HepG2 (cell line): ENCODE measurements at regions not wholly inside any gene's neighbourhood (a gene's known extent, or its start where the extent isn't known, plus 50 kb on each side); places are given as distances from the start of the nearest gene placed in this dataset.

Experiments
- ATAC-seq: fragments of 200-7000 bp; cut with Tn5 transposase; 3 replicates; pipeline ENCODE4 v1.9.1; 2020; ENCODE audit warnings: mild to moderate bottlenecking, moderate library complexity
- BruUV-seq: library from RNA; stranded (reverse); fragments of 400-500 nt; replicated peaks from 2 replicates; lab custom pipeline; 2021; lab: Mats Ljungman, UMichigan
- CTCF ChIA-PET: fragments of 300-600 bp; formaldehyde crosslinking; extraction: SDS; loops from one replicate; lab custom pipeline; 2021; ENCODE audit warnings: low total read pairs, inconsistent platforms, low intra/inter-chr PET ratio; lab: Yijun Ruan, JAX
- POLR2A ChIA-PET: fragments of 350-600 bp; sonication (Branson Sonifier 250); formaldehyde crosslinking; loops from one replicate; lab custom pipeline; 2020; ENCODE audit warnings: antibody characterized with exemption, inconsistent platforms; lab: Yijun Ruan, JAX
- DNase-seq: peaks from one replicate; pipeline ENCODE4 v3.0.0-alpha.2; 2015; ENCODE audit warnings: low spot score
- FAIRE-seq: peaks from 3 replicates; lab custom pipeline; 2011; peaks lifted over from hg19 to GRCh38; lab: Jason Lieb, UNC
- H2AFZ ChIP-seq: one replicate; pipeline ENCODE4 v1.6.1; 2011; ENCODE audit warnings: low read length, inconsistent platforms
- H3K27ac ChIP-seq: fragments of 300-600 bp; 3 replicates; pipeline ENCODE4 v1.8.0; 2011; ENCODE audit warnings: mixed run types, mild to moderate bottlenecking, mixed read lengths, low read length, inconsistent platforms; ENCODE audit not compliant: insufficient read depth; ENCODE audit errors: extremely low read length
- H3K27me3 ChIP-seq, 2 experiments: fragments of 200-600 bp in 1 of 2; 2 replicates in 1 of 2; 3 replicates in 1 of 2; pipeline versions ENCODE4 v1.6.0 to v1.8.0; 2011; ENCODE audit warnings: low read length in 2 of 2, mild to moderate bottlenecking in 2 of 2, moderate library complexity in 2 of 2, inconsistent platforms in 1 of 2; ENCODE audit not compliant: insufficient read depth in 2 of 2, control insufficient read depth in 1 of 2
- H3K36me3 ChIP-seq, 2 experiments: fragments of 200-600 bp in 1 of 2; replicated peaks in 1 of 2; 2 replicates in 1 of 2; 3 replicates in 1 of 2; pipeline versions ENCODE4 v1.5.1 to v1.8.0; 2011; ENCODE audit warnings: low read length in 2 of 2, inconsistent platforms in 1 of 2; ENCODE audit not compliant: insufficient read depth in 2 of 2, control insufficient read depth in 1 of 2
- H3K4me1 ChIP-seq: 2 replicates; pipeline ENCODE4 v1.5.1; 2012; ENCODE audit warnings: low read length, inconsistent platforms; ENCODE audit not compliant: insufficient read depth
- H3K4me2 ChIP-seq: 2 replicates; pipeline ENCODE4 v1.6.0; 2011; ENCODE audit warnings: low read depth, low read length, inconsistent platforms
- H3K4me3 ChIP-seq, 3 experiments: fragments of 200-600 bp in 1 of 3; sonication (generic), shearing (Covaris generic) in 1 of 3; replicated peaks in 1 of 3; 2 replicates each; pipeline ENCODE4 v1.5.1; 2011 to 2016; ENCODE audit warnings: low read length in 3 of 3, inconsistent platforms in 2 of 3, low read depth in 2 of 3, mild to moderate bottlenecking in 2 of 3, control low read depth in 1 of 3, mixed read lengths in 1 of 3; ENCODE audit not compliant: insufficient read depth in 1 of 3
- H3K79me2 ChIP-seq: one replicate; pipeline ENCODE4 v1.6.1; 2011; ENCODE audit warnings: low read length, inconsistent platforms; ENCODE audit not compliant: insufficient read depth
- H3K9ac ChIP-seq: 2 replicates; pipeline ENCODE4 v1.6.0; 2011; ENCODE audit warnings: mild to moderate bottlenecking, low read depth, low read length, inconsistent platforms; ENCODE audit not compliant: insufficient read depth
- H3K9me3 ChIP-seq: 2 replicates; pipeline ENCODE4 v1.5.1; 2012; ENCODE audit warnings: mild to moderate bottlenecking, low read length
- H4K20me1 ChIP-seq: 2 replicates; pipeline ENCODE4 v1.6.0; 2011; ENCODE audit warnings: inconsistent platforms, mild to moderate bottlenecking, low read length, moderate library complexity; ENCODE audit not compliant: insufficient read depth
- CEBPG ChIP-seq: IDR thresholded peaks from 2 replicates; pipeline ENCODE4 v1.6.1; 2016
- HNRNPH1 ChIP-seq: fragments of 200-400 bp; formaldehyde crosslinking; optimal IDR thresholded peaks from 2 replicates; pipeline ENCODE3; 2017; ENCODE audit warnings: mild to moderate bottlenecking, low read depth, low read length
- MXD3 ChIP-seq: IDR thresholded peaks from 2 replicates; pipeline ENCODE4 v1.6.1; 2016; ENCODE audit warnings: mild to moderate bottlenecking, missing biosample characterization, missing genetic modification reagents
- NFIB ChIP-seq: sonication (generic); formaldehyde crosslinking; IDR thresholded peaks from 2 replicates; pipeline ENCODE4 v1.9.0; 2021; ENCODE audit warnings: missing genetic modification reagents, mild to moderate bottlenecking, borderline replicate concordance
- NR0B2 ChIP-seq: sonication (generic); formaldehyde crosslinking; IDR thresholded peaks from 2 replicates; pipeline ENCODE4 v1.4.0; 2020; ENCODE audit warnings: mild to moderate bottlenecking, missing genetic modification reagents
- YY1 ChIP-seq: IDR thresholded peaks from 2 replicates; pipeline ENCODE4 v1.6.1; 2011; ENCODE audit warnings: low read length, low read depth, moderate library complexity, mild to moderate bottlenecking; ENCODE audit not compliant: insufficient read depth, insufficient replicate concordance
- ZBTB10 ChIP-seq: sonication (generic); formaldehyde crosslinking; IDR thresholded peaks from 2 replicates; pipeline ENCODE4 v1.4.0; 2020; ENCODE audit warnings: missing genetic modification reagents, borderline replicate concordance
- ZNF264 ChIP-seq: sonication (generic); formaldehyde crosslinking; IDR thresholded peaks from 2 replicates; pipeline ENCODE4 v1.4.0; 2020; ENCODE audit warnings: missing genetic modification reagents
- ZNF441 ChIP-seq: sonication (generic); formaldehyde crosslinking; IDR thresholded peaks from 2 replicates; pipeline ENCODE4 v1.7.0; 2021; ENCODE audit warnings: missing genetic modification reagents, borderline replicate concordance
- WGBS: methylation state at CpG from one replicate; pipeline ENCODE4 v1.1.6; 2017; ENCODE audit warnings: low lambda C conversion rate; 5-methylcytosine and 5-hydroxymethylcytosine counted together
- in situ Hi-C: cut with HindIII; loops from 2 replicates; pipeline ENCODE4 v1.10.0; 2017; ENCODE audit warnings: low pct_unique_long_range_greater_than_20kb; ENCODE audit not compliant: extremely low pct_ligation_motif_present
- intact Hi-C: fragments of 100-400 bp; cut with micrococcal nuclease; formaldehyde crosslinking; loops from one replicate; pipeline ENCODE4 v1.10.0; 2022; ENCODE audit not compliant: unreplicated experiment
- TF ChIP-seq, protein P1 (sequence below): sonication (generic); formaldehyde crosslinking; IDR thresholded peaks from 2 replicates; pipeline ENCODE4 v1.5.1; 2020; ENCODE audit warnings: mild to moderate bottlenecking, moderate library complexity, missing genetic modification reagents
- TF ChIP-seq, protein P2 (sequence below): sonication (generic); formaldehyde crosslinking; IDR thresholded peaks from 2 replicates; pipeline ENCODE4 v1.4.0; 2020; ENCODE audit warnings: mild to moderate bottlenecking, missing genetic modification reagents
- TF ChIP-seq, protein P3 (sequence below), 2 experiments: IDR thresholded peaks; 2 replicates each; pipeline ENCODE4 v1.6.1; 2011 to 2012; ENCODE audit warnings: low read length in 2 of 2, borderline replicate concordance in 1 of 2, low read depth in 1 of 2, mild to moderate bottlenecking in 1 of 2, moderate library complexity in 1 of 2
- TF ChIP-seq, protein P4 (sequence below): sonication (generic); formaldehyde crosslinking; IDR thresholded peaks from 2 replicates; pipeline ENCODE4 v1.4.0; 2020; ENCODE audit warnings: missing genetic modification reagents, mild to moderate bottlenecking, borderline replicate concordance

- Histone ChIP-seq H3K27me3 (no peaks in the 10 kb centered on the region), H3K9ac (no peak overlapping the region), H3K4me3 (no peak overlapping the region), H3K27ac (no peak overlapping the region), H3K4me1 (peaks cover 6% of the 10 kb centered on the region; the same call in 1 of the 2 replicates), H3K79me2 (peaks cover 4% of the 10 kb centered on the region), H3K4me2 (no peak overlapping the region), H3K36me3 (peaks cover 2 to 4% of the 10 kb centered on the region in 2 experiments; a peak in 2 of 5 replicates), H2AFZ (no peak overlapping the region), H3K9me3 (no peaks in the 10 kb centered on the region), H4K20me1 (no peaks in the 10 kb centered on the region)
- in situ Hi-C loops (no loop called here), intact Hi-C loops (no loop called here)
- ChIA-PET CTCF (no interaction called here), POLR2A (no interaction called here)
- BruUV-seq = no TSS peak
- ATAC-seq (no peak), FAIRE-seq (no peak), DNase-seq (no peak)
- TF ChIP-seq, protein P1, sequence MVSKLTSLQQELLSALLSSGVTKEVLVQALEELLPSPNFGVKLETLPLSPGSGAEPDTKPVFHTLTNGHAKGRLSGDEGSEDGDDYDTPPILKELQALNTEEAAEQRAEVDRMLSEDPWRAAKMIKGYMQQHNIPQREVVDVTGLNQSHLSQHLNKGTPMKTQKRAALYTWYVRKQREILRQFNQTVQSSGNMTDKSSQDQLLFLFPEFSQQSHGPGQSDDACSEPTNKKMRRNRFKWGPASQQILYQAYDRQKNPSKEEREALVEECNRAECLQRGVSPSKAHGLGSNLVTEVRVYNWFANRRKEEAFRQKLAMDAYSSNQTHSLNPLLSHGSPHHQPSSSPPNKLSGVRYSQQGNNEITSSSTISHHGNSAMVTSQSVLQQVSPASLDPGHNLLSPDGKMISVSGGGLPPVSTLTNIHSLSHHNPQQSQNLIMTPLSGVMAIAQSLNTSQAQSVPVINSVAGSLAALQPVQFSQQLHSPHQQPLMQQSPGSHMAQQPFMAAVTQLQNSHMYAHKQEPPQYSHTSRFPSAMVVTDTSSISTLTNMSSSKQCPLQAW (CRISPR knock-in tag) = no peak
- TF ChIP-seq MXD3 (CRISPR knock-in tag) = no peak
- TF ChIP-seq CEBPG (CRISPR knock-in tag) = no peak
- no peak for TF ChIP-seq ZBTB10 (CRISPR knock-in tag)
- TF ChIP-seq NFIB = no peak
- no peak for TF ChIP-seq ZNF441 (CRISPR knock-in tag)
- TF ChIP-seq, protein P2, sequence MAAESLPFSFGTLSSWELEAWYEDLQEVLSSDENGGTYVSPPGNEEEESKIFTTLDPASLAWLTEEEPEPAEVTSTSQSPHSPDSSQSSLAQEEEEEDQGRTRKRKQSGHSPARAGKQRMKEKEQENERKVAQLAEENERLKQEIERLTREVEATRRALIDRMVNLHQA (CRISPR knock-in tag) = no peak
- TF ChIP-seq HNRNPH1 = no peak
- no peak for TF ChIP-seq NR0B2
- no peak for TF ChIP-seq YY1
- TF ChIP-seq, protein P3, sequence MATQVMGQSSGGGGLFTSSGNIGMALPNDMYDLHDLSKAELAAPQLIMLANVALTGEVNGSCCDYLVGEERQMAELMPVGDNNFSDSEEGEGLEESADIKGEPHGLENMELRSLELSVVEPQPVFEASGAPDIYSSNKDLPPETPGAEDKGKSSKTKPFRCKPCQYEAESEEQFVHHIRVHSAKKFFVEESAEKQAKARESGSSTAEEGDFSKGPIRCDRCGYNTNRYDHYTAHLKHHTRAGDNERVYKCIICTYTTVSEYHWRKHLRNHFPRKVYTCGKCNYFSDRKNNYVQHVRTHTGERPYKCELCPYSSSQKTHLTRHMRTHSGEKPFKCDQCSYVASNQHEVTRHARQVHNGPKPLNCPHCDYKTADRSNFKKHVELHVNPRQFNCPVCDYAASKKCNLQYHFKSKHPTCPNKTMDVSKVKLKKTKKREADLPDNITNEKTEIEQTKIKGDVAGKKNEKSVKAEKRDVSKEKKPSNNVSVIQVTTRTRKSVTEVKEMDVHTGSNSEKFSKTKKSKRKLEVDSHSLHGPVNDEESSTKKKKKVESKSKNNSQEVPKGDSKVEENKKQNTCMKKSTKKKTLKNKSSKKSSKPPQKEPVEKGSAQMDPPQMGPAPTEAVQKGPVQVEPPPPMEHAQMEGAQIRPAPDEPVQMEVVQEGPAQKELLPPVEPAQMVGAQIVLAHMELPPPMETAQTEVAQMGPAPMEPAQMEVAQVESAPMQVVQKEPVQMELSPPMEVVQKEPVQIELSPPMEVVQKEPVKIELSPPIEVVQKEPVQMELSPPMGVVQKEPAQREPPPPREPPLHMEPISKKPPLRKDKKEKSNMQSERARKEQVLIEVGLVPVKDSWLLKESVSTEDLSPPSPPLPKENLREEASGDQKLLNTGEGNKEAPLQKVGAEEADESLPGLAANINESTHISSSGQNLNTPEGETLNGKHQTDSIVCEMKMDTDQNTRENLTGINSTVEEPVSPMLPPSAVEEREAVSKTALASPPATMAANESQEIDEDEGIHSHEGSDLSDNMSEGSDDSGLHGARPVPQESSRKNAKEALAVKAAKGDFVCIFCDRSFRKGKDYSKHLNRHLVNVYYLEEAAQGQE (IDR thresholded peaks at IDR 0.05; ENCODE audit: borderline replicate concordance in 1 of 2, low read depth in 1 of 2, low read length in 2 of 2) = no peak
- TF ChIP-seq, protein P4, sequence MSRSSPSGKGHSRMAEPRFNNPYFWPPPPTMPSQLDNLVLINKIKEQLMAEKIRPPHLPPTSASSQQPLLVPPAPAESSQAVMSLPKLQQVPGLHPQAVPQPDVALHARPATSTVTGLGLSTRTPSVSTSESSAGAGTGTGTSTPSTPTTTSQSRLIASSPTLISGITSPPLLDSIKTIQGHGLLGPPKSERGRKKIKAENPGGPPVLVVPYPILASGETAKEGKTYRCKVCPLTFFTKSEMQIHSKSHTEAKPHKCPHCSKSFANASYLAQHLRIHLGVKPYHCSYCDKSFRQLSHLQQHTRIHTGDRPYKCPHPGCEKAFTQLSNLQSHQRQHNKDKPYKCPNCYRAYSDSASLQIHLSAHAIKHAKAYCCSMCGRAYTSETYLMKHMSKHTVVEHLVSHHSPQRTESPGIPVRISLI (CRISPR knock-in tag) = no peak
- TF ChIP-seq ZNF264 = no peak
- WGBS = 86% methylated on average over 8 of the region's 8 CpGs
Observed at GRCh38 chr14:89576960-89577359, 159.9 kb upstream of the FOXN3 start.
